HG02571 (cell line): ENCODE measurements at regions not wholly inside any gene's neighbourhood (a gene's known extent, or its start where the extent isn't known, plus 50 kb on each side); places are given as distances from the start of the nearest gene placed in this dataset.
A peak's percentile ranks its signal among the peaks of the same experiment; 100 is the strongest.

Source experiments
- ATAC-seq: cut with Tn5 transposase; IDR thresholded peaks from one replicate; pipeline ENCODE4 v1.9.1; 2021; ENCODE audit warnings: mild to moderate bottlenecking, moderate library complexity; ENCODE audit not compliant: unreplicated experiment

DNA sequence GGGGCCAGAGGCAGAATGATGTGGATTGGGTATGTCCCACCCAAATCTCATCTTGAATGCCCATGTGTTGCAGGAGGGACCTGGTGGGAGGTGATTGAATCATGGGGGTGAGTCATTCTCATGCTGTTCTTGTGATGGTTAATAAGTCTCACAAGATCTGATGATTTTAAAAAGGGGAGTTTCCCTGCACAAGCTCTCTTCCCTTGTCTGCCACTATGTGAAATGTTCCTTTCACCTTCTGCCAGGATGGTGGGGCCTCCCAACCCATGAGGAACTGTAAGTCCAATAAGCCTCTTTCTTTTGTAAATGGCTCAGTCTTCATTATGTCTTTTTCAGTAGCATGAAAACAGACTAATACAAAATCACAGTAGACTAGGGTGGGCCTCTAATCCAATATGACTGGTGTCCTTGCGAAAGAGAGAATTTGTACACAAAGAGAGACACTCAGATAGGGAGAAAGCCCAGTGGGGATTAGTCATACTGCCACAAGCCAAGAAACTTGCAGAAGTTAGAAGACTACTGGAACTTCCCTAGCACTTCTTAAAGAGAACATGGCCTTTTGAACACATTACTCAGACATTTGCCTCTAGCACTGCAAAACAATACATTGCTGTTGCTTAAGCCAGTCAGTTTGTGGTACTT is 68.4 kb downstream of the ANXA1 start:
- peak; percentile 88 for ATAC-seq

DNA sequence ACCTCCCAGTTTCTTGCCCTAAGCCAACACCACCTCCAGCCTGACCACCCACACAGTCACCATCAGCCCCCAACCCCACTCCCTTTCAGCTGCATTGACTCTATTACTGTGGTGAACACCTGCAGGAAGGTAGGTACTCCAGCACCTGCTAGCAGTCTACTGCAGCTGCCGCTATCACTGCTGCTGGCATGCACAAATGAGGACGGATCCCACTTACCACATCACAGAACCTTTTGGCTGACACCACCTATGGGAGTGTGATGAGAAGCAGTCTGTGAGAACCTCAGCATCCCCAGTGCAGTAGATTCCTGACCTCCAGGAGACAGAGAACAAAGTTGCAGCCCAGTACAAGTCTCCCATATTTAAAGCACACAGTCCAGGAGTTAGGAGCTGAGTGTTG is 71.9 kb downstream of the ANXA1 start:
- no peak for ATAC-seq

DNA sequence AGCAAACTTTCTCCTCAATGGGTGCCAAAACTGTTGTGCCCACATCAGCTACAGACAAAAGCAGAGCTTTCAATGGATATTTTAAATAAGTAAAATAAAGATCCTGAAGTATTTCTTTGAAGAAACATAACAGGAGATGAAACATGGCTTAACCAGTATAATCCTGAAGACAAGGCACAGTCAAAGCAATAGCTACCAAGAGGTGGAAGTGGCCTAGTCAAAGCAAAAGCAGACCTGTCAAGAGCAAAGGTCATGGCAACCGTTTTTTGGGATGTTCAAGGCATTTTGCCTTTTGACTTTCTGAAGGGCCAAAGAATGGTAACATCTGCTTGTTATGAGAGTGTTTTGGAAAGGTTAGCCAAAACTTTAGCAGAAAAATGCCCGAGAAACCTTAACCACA is 77.9 kb downstream of the ANXA1 start:
- ATAC-seq, result no peak

DNA sequence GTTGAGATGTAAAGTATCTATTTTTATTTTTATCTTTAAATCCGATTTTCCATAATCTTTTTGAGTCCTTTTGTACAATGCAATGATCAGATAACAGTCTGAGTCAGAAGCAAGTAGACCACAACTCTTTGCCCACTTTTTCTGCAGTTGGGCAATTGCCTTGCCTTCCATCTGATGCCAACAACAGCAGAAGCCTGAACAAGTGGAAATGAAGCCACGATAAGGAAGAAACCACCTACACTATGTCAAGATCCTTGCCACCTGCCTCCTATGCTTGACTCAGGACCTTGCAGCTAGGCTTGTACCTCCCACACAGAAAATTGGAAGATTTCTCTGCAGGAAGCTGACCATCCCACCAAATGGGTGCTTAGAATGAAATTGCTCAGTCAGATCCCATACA is 78.6 kb downstream of the ANXA1 start:
- no peak for ATAC-seq

DNA sequence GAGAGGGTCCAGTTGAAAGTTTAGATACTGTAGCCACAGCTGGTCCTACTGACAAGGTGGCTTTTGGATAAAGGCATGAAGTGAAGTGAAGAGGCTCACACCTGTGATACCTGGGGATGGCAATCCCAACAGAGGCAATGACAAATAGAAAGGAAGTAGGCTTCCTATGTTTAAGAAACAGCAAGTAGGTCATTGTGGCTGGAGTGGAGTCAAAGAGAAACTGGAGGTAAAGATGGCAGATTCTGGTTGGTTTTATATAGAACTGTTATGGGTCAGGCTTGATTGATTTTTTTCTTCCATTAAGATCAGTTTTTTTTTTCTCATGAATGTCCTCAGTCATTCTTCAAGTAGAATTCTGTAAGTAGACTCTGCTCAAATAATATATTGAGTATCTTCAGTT is 79.5 kb downstream of the ANXA1 start:
- ATAC-seq, result no peak

DNA sequence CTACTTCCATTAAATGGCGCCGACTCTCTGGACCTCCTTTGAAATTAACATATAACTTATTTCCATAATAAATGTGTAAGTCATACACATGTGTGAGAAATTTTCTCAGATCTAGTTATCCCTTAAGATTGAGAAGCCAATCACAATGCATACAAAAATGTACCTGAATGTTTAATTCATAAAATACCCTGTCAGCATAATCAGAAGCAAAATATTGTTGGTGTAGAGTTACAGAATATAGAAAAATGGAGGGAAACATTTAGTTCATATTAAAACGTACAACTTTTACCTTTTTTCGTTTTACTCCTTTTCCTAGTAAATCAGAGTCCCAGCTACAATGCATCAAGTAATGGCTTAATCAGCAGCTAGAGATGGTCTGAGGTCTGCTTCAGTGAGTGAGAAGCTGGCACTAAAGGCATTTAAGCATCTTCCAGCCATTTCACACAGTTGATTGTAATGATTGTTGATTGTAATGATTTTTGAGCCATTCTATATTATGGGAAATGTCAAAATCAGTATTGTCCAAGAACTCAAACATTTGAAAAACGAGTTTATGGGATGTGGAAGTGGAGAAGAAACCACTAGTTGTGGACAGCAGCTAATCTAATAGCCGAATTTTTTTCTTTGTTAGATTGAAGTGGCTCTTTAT is 81.8 kb downstream of the ANXA1 start:
- ATAC-seq, result no peak

DNA sequence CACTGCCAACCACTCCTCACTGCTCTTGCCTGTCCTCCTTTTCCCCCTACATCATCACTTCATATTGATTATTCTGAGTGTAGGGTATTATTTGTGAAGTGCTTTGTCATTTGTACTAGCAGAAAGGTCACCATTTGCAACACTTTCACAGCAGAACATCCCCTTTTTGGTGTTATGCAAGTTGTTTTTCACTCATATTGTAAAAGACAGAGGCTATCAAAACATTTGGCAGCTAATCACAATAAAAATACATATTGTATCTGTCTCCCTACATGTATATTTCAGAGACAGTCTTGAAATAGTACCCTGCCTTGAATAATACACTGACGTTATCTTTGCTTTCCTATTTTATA is 82.3 kb downstream of the ANXA1 start:
- ATAC-seq, result no peak

DNA sequence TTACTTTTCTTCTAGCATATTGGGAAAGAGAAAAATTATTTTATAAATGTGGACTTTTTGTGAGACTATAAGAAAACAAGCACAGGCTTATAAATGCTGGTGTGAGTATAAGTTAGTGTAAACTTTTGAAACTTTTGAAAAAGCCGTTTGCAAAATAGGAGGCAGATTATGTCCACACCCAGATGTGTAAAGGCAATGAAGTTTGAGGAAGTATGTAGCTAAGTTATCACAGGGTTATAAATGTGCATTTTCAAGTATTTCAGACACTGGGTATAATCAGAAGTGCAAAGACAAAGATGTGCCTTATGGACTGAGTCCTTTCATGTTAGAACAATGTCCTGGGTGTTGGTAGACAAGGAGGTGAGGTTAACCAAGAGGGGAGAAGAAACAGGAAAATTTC is 85.5 kb downstream of the ANXA1 start:
- no peak for ATAC-seq

DNA sequence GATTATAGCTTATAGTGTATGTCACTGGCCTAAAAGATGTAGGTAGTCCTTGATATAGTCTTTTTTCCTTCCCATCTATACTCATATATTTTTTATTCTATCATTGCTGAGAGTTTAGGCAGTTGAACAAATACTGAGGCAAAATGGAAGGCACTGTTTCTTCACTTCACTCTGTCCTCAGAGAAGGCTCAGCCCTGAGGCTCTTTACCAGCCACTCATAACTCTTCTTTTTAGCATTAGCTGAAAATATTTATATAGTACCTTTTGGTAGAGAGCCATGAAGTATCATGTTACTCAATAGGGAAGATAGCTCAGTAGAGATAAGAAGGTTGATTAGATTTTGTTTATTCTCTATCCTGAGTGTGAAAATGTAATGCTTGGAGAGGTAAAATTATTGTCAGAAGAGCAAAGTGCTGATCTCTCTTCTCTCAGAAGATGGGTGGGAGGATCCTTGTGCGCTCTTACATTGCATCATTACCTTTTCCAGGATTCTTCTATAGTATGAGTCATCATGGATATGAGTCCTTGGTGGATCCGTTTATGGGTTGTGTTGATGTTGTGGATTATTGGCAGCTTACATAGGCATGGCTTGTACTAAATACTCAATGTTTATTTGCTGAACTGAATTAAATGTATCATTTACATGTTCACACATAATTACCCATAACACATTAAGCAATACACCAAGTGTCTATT is 88.1 kb downstream of the ANXA1 start:
- no peak for ATAC-seq

DNA sequence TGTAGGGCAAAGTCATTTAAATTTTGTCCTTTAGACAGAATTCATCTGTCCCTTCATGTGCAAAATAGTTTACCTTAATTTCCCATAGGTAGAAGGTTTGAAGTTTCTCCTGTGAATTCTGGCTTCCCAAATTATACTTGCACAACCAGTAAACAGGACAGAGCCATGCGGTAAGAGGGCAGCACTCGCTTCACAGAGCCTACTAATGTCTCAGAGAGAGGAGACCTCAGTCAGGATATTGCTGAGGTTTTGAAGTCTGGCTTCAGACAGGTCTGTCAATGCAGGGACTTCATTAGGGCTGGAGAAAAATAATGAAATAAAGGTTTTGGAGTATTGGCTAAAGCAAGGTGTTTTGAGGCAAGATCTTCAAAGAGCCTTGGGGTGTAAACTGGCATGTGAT is 91.4 kb downstream of the ANXA1 start:
- ATAC-seq, result no peak

DNA sequence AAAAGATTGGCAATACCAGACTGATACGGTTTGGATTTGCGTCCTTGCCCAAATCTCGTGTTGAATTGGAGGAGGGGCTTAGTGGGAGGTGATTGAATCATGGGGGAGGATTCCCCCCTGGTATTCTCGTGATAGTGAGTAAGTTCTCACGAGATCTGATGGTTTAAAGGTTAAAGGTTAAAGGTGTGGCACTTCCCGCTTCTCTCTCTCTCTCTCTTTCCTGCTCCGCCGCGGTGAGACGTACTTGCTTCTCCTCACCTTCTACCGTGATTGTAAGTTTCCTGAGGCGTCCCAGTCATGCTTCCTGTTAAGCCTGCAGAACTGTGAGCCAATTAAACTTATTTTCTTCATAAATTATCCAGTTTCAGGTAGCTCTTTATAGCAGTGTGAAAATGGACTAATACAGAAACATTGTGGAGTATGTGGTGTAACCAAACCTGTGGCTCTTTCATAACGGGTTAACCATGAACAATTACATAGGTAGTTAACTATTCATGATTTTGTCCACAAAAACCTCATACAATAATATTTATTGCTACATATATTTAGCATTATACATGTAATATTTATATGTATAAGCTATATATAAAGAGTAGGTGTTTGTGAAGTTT is 107.5 kb downstream of the ANXA1 start:
- no peak for ATAC-seq

DNA sequence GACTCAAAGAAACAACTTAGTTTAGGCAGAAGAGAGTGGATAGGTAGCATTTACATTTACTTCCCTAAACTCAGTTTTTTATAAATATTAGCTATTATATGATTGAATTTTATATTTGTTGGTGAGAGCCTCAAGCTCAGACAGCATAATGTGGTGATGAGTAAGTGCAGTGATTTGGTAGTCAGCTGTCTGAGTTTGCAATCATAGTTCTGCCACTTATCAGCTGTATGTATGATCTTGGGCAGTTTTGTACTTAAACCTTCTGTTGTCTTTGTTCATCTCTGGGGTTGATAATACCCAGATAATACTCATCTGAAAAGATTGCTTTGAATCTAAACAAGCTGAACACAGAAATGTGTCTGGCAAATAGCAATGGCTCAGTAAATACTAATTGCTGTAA is 108.8 kb downstream of the ANXA1 start:
- ATAC-seq, result no peak

DNA sequence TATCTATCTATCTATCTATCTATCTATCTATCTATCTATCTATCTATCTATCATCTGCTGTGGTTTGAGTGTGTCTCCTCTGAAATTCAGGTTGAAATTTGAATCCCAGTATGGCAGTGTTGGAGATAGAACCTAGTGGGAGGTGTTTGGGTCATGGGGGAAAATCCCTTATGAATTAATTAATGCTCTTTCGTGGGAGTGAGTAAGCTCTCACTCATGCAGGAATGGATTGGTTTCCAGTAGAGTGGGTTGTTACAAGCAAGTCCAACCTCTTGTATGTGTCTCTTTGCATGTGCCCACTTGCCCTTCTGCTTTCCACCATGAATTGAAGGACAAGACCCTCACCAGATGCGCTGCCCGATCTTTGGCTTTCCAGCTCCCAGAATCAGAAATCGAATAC is 113.0 kb downstream of the ANXA1 start:
- ATAC-seq, result no peak

DNA sequence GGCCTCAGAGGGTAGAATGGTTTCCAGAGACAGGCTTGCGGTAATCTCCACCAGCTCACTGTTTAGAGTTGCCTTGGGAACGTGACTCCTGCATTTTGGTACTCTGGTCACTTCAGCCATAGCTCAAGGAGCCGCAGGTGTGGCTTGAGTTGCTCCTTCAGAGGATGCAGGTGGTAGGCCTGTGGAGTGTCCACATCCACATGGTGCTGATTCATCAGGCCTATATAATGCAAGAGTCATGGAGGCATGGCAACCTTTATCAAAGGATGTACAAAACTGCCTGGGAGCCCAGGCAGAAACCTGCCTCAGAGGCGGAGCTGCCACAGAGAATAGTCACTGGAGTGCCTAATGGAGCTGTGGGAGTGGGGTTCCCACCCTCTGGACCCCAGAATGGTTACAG is 114.2 kb downstream of the ANXA1 start:
- no peak for ATAC-seq

DNA sequence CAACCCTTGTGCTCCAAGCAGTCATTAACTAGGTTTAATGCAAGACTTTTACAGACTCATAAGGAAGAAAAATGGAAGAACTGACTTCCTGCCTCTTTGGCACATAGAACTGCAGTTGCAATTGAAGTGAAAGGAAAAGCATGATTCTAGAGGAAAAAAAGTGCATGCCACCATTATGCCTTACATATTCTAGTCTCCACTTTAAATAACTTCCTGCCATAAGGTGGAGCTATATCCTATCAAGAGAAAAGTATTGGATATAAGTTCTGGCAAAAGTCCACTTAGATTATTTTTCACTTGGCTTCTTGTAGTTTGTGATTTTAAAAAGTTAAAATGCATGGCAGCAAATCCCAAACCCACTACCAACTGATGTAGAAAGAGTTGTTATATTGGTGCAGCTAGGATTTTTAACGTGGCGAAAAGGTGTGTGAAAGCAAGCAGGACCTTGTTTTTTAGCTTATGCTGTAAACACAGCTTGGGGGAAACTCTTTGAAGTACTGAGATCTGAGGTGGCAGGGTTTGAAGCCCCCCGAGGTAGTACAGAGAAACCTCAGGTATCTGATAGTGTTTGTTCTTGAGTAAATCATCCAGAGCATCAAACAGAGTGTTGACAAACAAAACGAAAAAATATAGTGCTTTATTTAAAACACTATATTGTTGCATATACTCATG is 117.9 kb downstream of the ANXA1 start:
- ATAC-seq, result no peak

DNA sequence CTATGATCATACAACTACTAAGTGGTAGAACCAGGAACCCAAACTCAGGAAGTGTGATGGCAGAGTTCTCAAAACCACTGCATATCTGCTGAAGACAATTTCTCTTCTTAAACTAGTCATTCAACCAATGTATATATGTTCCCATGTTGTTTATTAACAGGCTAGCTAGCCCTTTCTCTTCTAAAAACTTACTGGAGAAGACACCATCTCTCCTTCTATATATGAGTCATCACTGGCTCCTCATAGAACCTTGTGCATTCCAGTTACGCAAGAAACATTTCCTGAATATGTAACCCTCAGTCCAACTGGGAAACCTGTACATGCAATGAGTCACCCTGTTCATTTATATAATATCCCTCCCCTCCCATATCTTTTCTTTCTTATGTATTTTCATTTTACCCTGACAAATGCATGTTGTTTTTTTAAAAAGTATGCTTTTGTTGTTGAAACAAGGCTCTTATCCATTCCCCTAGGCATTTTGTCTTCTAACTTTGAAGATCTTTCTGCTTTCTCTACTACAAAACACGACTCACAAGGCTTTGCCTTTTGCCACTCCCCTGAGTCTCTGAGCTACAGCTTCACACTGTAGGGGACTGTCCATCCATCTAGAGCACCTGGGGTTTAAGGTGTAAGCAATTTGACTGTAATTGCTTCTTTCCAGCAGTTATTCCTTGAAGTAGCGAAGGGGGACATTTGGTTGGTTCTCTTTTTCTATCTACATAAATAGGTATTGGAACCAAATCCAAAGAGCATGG is 119.5 kb downstream of the ANXA1 start:
- ATAC-seq, result no peak

DNA sequence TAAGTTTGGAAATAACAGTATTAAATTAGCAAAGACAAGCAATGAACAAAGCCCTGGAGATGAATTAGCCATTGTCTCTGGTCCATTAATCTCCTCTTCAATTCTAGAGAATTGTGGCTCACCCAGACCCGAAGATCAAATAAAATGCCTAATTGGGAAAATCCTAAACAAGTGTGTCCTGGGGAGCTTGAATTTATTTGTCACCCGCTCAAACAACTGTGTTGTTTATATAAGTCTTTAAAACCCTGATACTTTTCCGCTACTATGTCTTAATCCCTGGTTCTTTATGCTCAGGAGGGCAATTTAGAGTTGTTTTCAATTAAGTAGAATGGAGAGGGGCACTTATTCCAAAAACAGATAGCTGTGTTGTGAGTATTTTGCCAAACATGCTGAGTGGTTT is 128.4 kb downstream of the ANXA1 start:
- no peak for ATAC-seq

DNA sequence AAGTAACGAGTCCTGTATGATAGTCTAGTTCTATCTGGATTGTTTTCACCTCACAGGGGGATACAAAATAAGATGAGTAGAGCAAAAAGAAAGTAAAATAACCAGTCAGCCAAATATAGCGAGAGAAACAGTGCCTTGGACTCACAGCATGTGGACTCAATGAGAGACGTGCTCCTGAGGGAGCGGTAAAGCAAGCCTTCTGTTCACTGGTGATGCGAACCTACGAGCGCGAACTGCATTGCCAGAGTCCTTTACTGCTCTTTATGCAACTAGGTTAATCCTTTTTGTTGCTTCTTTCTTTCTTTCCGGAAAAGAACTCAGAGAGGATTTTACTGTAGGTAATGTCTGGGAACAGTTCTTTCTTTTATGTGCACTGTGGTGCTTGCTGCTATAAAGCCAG is 132.7 kb downstream of the ANXA1 start:
- no peak for ATAC-seq

DNA sequence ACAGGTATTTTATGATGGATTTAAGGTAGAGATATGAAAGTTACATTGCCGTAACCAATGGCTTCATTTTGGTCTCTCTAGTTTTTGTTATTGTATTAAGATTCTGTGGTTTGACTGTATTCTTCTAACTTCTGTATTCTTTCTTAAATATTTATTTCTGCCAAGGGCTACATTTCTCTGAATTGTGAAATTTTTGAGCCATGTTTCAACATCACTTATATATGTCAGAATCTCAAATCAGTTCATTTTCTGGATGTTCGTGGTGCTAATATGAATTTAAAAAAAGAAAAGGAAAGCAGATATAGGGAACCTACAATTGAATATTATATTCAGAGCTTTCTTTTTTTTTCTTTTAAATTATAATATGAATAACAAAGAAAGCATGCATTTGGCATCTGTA is 142.7 kb downstream of the ANXA1 start:
- no peak for ATAC-seq

DNA sequence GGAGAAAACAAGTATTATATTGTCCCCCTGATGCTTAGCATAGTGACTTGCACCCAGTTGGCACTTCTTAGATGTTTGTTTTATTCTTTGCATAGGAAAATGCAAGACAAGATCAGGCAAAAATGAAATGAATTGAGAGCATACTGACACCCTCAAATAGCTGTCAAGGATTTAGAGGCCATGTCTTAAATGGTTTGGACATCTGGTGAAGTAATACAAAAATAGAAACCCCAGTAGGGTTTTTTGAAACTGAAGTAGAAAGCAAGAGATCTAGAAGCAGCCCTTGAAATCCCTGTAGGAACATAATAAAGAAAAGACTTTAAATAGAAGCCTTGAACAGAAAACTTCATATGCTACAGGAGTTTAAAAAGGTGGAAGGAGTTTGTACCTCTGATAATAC is 174.3 kb downstream of the ANXA1 start:
- no peak for ATAC-seq

DNA sequence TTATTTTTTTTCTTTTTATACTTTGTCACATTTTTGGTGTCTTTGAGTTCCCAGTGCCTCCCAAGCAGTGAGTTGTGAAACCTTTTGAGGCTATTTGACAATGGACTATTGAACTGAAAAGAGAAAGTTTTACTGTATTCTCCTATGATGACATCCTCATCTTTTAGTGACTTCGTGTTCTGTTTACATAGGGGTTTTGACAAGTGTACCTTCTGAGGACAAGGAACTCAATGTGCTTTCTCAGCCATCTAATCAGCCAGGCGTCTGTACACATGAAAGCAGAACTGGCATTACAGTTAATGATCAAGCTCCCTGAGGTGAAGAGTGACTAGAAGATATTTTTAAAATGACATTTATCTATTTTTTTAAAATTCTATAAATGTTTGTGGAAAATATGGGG is 175.5 kb downstream of the ANXA1 start:
- ATAC-seq, result no peak
